IPS-18a (cell line): ENCODE measurements at regions not wholly inside any gene's neighbourhood (a gene's known extent, or its start where the extent isn't known, plus 50 kb on each side); places are given as distances from the start of the nearest gene placed in this dataset.
"Not testable (repeated sequence)": the region's sequence is repeated elsewhere in the genome, so short reads cannot be mapped to it uniquely, and the experiment has no call there.

ENCODE experiments used
- H3K27ac ChIP-seq: one replicate; pipeline ENCODE4 v1.5.1; 2013; ENCODE audit warnings: low read length
- H3K27me3 ChIP-seq: one replicate; pipeline ENCODE4 v1.6.1; 2013; ENCODE audit warnings: mild to moderate bottlenecking, low read length; ENCODE audit not compliant: control insufficient read depth, insufficient read depth
- H3K36me3 ChIP-seq: one replicate; pipeline ENCODE4 v1.6.1; 2013; ENCODE audit warnings: low read depth, low read length; ENCODE audit not compliant: control insufficient read depth
- H3K4me1 ChIP-seq: one replicate; pipeline ENCODE4 v1.6.1; 2013; ENCODE audit warnings: low read depth, low read length; ENCODE audit not compliant: control insufficient read depth
- H3K4me3 ChIP-seq: one replicate; pipeline ENCODE4 v1.5.1; 2013; ENCODE audit warnings: low read length
- H3K9ac ChIP-seq: one replicate; pipeline ENCODE4 v1.6.1; 2013; ENCODE audit warnings: mild to moderate bottlenecking, low read length, moderate library complexity
- H3K9me3 ChIP-seq: one replicate; pipeline ENCODE4 v1.6.1; 2013; ENCODE audit warnings: low read depth, low read length; ENCODE audit not compliant: control insufficient read depth

GRCh38 chr11:39374963-39375698 is 2084.3 kb downstream of the LRRC4C start:
- no peaks in the 10 kb centered on the region for H3K9me3 ChIP-seq
- no peak overlapping the region for H3K9ac ChIP-seq
- H3K27ac ChIP-seq, result no peak overlapping the region
- no peaks in the 10 kb centered on the region for H3K4me1 ChIP-seq
- no peaks in the 10 kb centered on the region for H3K36me3 ChIP-seq
- H3K4me3 ChIP-seq, result no peak overlapping the region
- H3K27me3 ChIP-seq, result no peaks in the 10 kb centered on the region

GRCh38 chr11:39367534-39367933 is 2091.9 kb downstream of the LRRC4C start:
- Histone ChIP-seq H3K36me3 (no peaks in the 10 kb centered on the region), H3K4me3 (no peak overlapping the region), H3K9me3 (no peaks in the 10 kb centered on the region), H3K4me1 (no peaks in the 10 kb centered on the region), H3K27ac (no peak overlapping the region), H3K9ac (no peak overlapping the region), H3K27me3 (no peaks in the 10 kb centered on the region)

- no peaks in the 10 kb centered on the region for H3K36me3 ChIP-seq
- no peak overlapping the region for H3K4me3 ChIP-seq
- no peak overlapping the region for H3K27ac ChIP-seq
- H3K9me3 ChIP-seq, result no peaks in the 10 kb centered on the region
- no peaks in the 10 kb centered on the region for H3K27me3 ChIP-seq
- H3K9ac ChIP-seq, result no peak overlapping the region
- no peaks in the 10 kb centered on the region for H3K4me1 ChIP-seq
Measured at GRCh38 chr11:39365809-39366436, 2093.5 kb downstream of the LRRC4C start.

GRCh38 chr11:39363571-39363970 is 2095.9 kb downstream of the LRRC4C start:
- Histone ChIP-seq H3K4me1 (no peaks in the 10 kb centered on the region), H3K36me3 (no peaks in the 10 kb centered on the region), H3K27ac (no peak overlapping the region), H3K4me3 (no peak overlapping the region), H3K9me3 (no peaks in the 10 kb centered on the region), H3K9ac (no peak overlapping the region), H3K27me3 (no peaks in the 10 kb centered on the region)

GRCh38 chr11:39361557-39361956 is 2097.9 kb downstream of the LRRC4C start:
- no peaks in the 10 kb centered on the region for H3K4me1 ChIP-seq
- no peaks in the 10 kb centered on the region for H3K36me3 ChIP-seq
- no peak overlapping the region for H3K9ac ChIP-seq
- no peak overlapping the region for H3K27ac ChIP-seq
- no peaks in the 10 kb centered on the region for H3K27me3 ChIP-seq
- no peaks in the 10 kb centered on the region for H3K9me3 ChIP-seq
- no peak overlapping the region for H3K4me3 ChIP-seq

GRCh38 chr11:39345834-39346442 is 2113.5 kb downstream of the LRRC4C start:
- Histone ChIP-seq H3K9ac (no peak overlapping the region), H3K27me3 (no peaks in the 10 kb centered on the region), H3K4me1 (peaks cover 13% of the 10 kb centered on the region), H3K36me3 (no peaks in the 10 kb centered on the region), H3K4me3 (no peak overlapping the region), H3K27ac (no peak overlapping the region), H3K9me3 (peaks cover 3% of the 10 kb centered on the region)

GRCh38 chr11:39341461-39341860 is 2118.0 kb downstream of the LRRC4C start:
- Histone ChIP-seq H3K27ac (no peak overlapping the region), H3K9ac (no peak overlapping the region), H3K36me3 (no peaks in the 10 kb centered on the region), H3K4me3 (no peak overlapping the region), H3K4me1 (peaks cover 13% of the 10 kb centered on the region), H3K9me3 (peaks cover 15% of the 10 kb centered on the region), H3K27me3 (no peaks in the 10 kb centered on the region)

- not testable (repeated sequence) for H3K27ac ChIP-seq, H3K9me3 ChIP-seq, H3K4me1 ChIP-seq, H3K27me3 ChIP-seq, H3K36me3 ChIP-seq, H3K4me3 ChIP-seq, H3K9ac ChIP-seq
Measured at GRCh38 chr11:39333006-39333405, 2126.4 kb downstream of the LRRC4C start.

- no peaks in the 10 kb centered on the region for H3K9me3 ChIP-seq
Measured at GRCh38 chr11:39327302-39327701, 2132.2 kb downstream of the LRRC4C start.

GRCh38 chr11:39311888-39312287 is 2147.6 kb downstream of the LRRC4C start:
- not testable (repeated sequence) for H3K9me3 ChIP-seq, H3K4me1 ChIP-seq, H3K36me3 ChIP-seq, H3K4me3 ChIP-seq, H3K27me3 ChIP-seq, H3K27ac ChIP-seq, H3K9ac ChIP-seq

More at GRCh38 chr11:39327302-39327701, 2132.2 kb downstream of the LRRC4C start:
- H3K27me3 ChIP-seq, result no peaks in the 10 kb centered on the region
- peaks cover 3% of the 10 kb centered on the region for H3K4me1 ChIP-seq
- H3K36me3 ChIP-seq, result no peaks in the 10 kb centered on the region
- no peak overlapping the region for H3K4me3 ChIP-seq
- no peak overlapping the region for H3K9ac ChIP-seq
- H3K27ac ChIP-seq, result no peak overlapping the region

- Histone ChIP-seq H3K27me3 (no peaks in the 10 kb centered on the region), H3K4me3 (no peak overlapping the region), H3K27ac (no peak overlapping the region), H3K36me3 (no peaks in the 10 kb centered on the region), H3K4me1 (no peaks in the 10 kb centered on the region), H3K9ac (no peak overlapping the region), H3K9me3 (no peaks in the 10 kb centered on the region)
Measured at GRCh38 chr11:39304586-39304985, 2154.9 kb downstream of the LRRC4C start.

- Histone ChIP-seq H3K36me3 (no peaks in the 10 kb centered on the region), H3K9ac (no peak overlapping the region), H3K27me3 (no peaks in the 10 kb centered on the region), H3K27ac (no peak overlapping the region), H3K4me1 (no peaks in the 10 kb centered on the region), H3K4me3 (no peak overlapping the region), H3K9me3 (peaks cover 5% of the 10 kb centered on the region)
Measured at GRCh38 chr11:39294648-39295047, 2164.8 kb downstream of the LRRC4C start.
